ENCODE measurements at regions not wholly inside any gene's neighbourhood (a gene's known extent, or its start where the extent isn't known, plus 50 kb on each side); places are given as distances from the start of the nearest gene placed in this dataset.

GRCh38 chr1:170250531-170251276 lies 104.9 kb downstream of the NTMT2 start:
- TF ChIP-seq CTCF (IDR thresholded peaks at IDR 0.05; ENCODE audit: insufficient read depth, missing control alignments): no peak
- no peak for DNase-seq (ENCODE audit: insufficient read length, low spot score)
- no peak for FAIRE-seq

- no peak for TF ChIP-seq CTCF (IDR thresholded peaks at IDR 0.05; ENCODE audit: insufficient read depth, missing control alignments)
- DNase-seq (ENCODE audit: insufficient read length, low spot score): no peak
- FAIRE-seq: no peak
Measured at GRCh38 chr1:170252851-170253579, 107.3 kb downstream of the NTMT2 start.

GRCh38 chr1:170254371-170254770 lies 108.6 kb downstream of the NTMT2 start:
- FAIRE-seq (no peak), DNase-seq (ENCODE audit: insufficient read length, low spot score) (no peak)
- TF ChIP-seq CTCF (IDR thresholded peaks at IDR 0.05; ENCODE audit: insufficient read depth, missing control alignments): no peak

GRCh38 chr1:170261669-170262068 lies 115.9 kb downstream of the NTMT2 start:
- DNase-seq (ENCODE audit: insufficient read length, low spot score) (no peak), FAIRE-seq (peak; percentile 25)
- TF ChIP-seq CTCF (IDR thresholded peaks at IDR 0.05; ENCODE audit: insufficient read depth, missing control alignments): no peak

GRCh38 chr1:170262276-170262939 lies 116.6 kb downstream of the NTMT2 start:
- no peak for TF ChIP-seq CTCF (IDR thresholded peaks at IDR 0.05; ENCODE audit: insufficient read depth, missing control alignments)
- FAIRE-seq (peak; percentile 41), DNase-seq (ENCODE audit: insufficient read length, low spot score) (no peak)

- TF ChIP-seq CTCF (IDR thresholded peaks at IDR 0.05; ENCODE audit: insufficient read depth, missing control alignments): no peak
- FAIRE-seq: no peak
- DNase-seq (ENCODE audit: insufficient read length, low spot score): no peak
Measured at GRCh38 chr1:170265234-170265633, 119.5 kb downstream of the NTMT2 start.

All from D721Med (cell line).